ENCODE measurements at regions not wholly inside any gene's neighbourhood (a gene's known extent, or its start where the extent isn't known, plus 50 kb on each side); places are given as distances from the start of the nearest gene placed in this dataset.

- H3K4me1 ChIP-seq (ENCODE audit: insufficient read depth, low read length), result no peaks in the 10 kb centered on the region
- POLR2A ChIA-PET, result no interaction called here
- H3K36me3 ChIP-seq (replicated peaks in 1 of 2; ENCODE audit: control insufficient read depth in 1 of 2, insufficient read depth in 2 of 2, low read length in 2 of 2), result no peaks in the 10 kb centered on the region
- H3K27ac ChIP-seq (ENCODE audit: extremely low read length, insufficient read depth, low read length), result no peak overlapping the region
- no peaks in the 10 kb centered on the region for H3K9me3 ChIP-seq (ENCODE audit: low read length)
- H3K79me2 ChIP-seq (ENCODE audit: insufficient read depth, low read length), result no peaks in the 10 kb centered on the region
- DNase-seq (ENCODE audit: low spot score) (no peak), ATAC-seq (no peak), FAIRE-seq (no peak)
- no peak overlapping the region for H3K4me2 ChIP-seq (ENCODE audit: low read depth, low read length)
- no peak overlapping the region for H3K4me3 ChIP-seq (replicated peaks in 1 of 3; ENCODE audit: insufficient read depth in 1 of 3, low read depth in 2 of 3, low read length in 3 of 3)
- 42% methylated on average over 4 of the region's 4 CpGs for WGBS (ENCODE audit: low lambda C conversion rate)
- no peaks in the 10 kb centered on the region for H4K20me1 ChIP-seq (ENCODE audit: insufficient read depth, low read length)
- no peak overlapping the region for H2AFZ ChIP-seq (ENCODE audit: low read length)
- CTCF ChIA-PET (ENCODE audit: low intra/inter-chr PET ratio, low total read pairs), result no interaction called here
- BruUV-seq (replicated peaks), result no TSS peak
- in situ Hi-C loops (cut with HindIII; ENCODE audit: extremely low pct_ligation_motif_present, low pct_unique_long_range_greater_than_20kb) (no loop called here), intact Hi-C loops (cut with micrococcal nuclease; ENCODE audit: unreplicated experiment) (no loop called here)
- H3K9ac ChIP-seq (ENCODE audit: insufficient read depth, low read depth, low read length), result no peak overlapping the region
- no peaks in the 10 kb centered on the region for H3K27me3 ChIP-seq (ENCODE audit: control insufficient read depth in 1 of 2, insufficient read depth in 2 of 2, low read length in 2 of 2)
- no peak for TF ChIP-seq CHD4 (IDR thresholded peaks at IDR 0.05; ENCODE audit: borderline replicate concordance, low read length)
- no peak for TF ChIP-seq ASH2L (IDR thresholded peaks at IDR 0.05; ENCODE audit: insufficient read length, low read depth, low read length)
- no peak for TF ChIP-seq DNMT1 (CRISPR knock-in tag; IDR thresholded peaks at IDR 0.05)
- TF ChIP-seq ATF7-NPFF (CRISPR knock-in tag; IDR thresholded peaks at IDR 0.05; ENCODE audit: low read depth), result no peak
- TF ChIP-seq HHEX (CRISPR knock-in tag; IDR thresholded peaks at IDR 0.05), result no peak
- no peak for TF ChIP-seq GRHL1 (CRISPR knock-in tag; conservative IDR thresholded peaks at IDR 0.05)
- no peak for TF ChIP-seq DZIP1 (CRISPR knock-in tag; IDR thresholded peaks at IDR 0.05)
- TF ChIP-seq ZBTB42 (CRISPR knock-in tag; IDR thresholded peaks at IDR 0.05), result no peak
- no peak for TF ChIP-seq ZBTB2 (CRISPR knock-in tag; IDR thresholded peaks at IDR 0.05; ENCODE audit: low read depth)
- no peak for TF ChIP-seq MTERF4 (CRISPR knock-in tag; IDR thresholded peaks at IDR 0.05)
- no peak for TF ChIP-seq ATF2 (CRISPR knock-in tag; IDR thresholded peaks at IDR 0.05)
- TF ChIP-seq SP5 (CRISPR knock-in tag; IDR thresholded peaks at IDR 0.05; ENCODE audit: borderline replicate concordance, low read depth), result no peak
- TF ChIP-seq PAX8 (CRISPR knock-in tag; IDR thresholded peaks at IDR 0.05; ENCODE audit: borderline replicate concordance), result no peak
- TF ChIP-seq ARNTL (CRISPR knock-in tag; IDR thresholded peaks at IDR 0.05), result no peak
- no peak for TF ChIP-seq RARG (CRISPR knock-in tag; IDR thresholded peaks at IDR 0.05; ENCODE audit: low read depth)
- TF ChIP-seq MTF2 (CRISPR knock-in tag; IDR thresholded peaks at IDR 0.05; ENCODE audit: borderline replicate concordance), result no peak
- no peak for TF ChIP-seq MED8 (CRISPR knock-in tag; IDR thresholded peaks at IDR 0.05; ENCODE audit: insufficient replicate concordance)
Measured at GRCh38 chr1:67941155-67941554, 107.9 kb upstream of the GNG12 start.
